Daoy (cell line): ENCODE measurements at regions not wholly inside any gene's neighbourhood (a gene's known extent, or its start where the extent isn't known, plus 50 kb on each side); places are given as distances from the start of the nearest gene placed in this dataset.
"Not testable (repeated sequence)": the region's sequence is repeated elsewhere in the genome, so short reads cannot be mapped to it uniquely, and the experiment has no call there.

Experiments used
- DNase-seq: peaks from one replicate; pipeline ENCODE4 v3.0.0-alpha.2; 2015; ENCODE audit warnings: low read depth

GRCh38 chr1:76687307-76688175, 179.7 kb upstream of the ST6GALNAC5 start:
- no peak for DNase-seq

- DNase-seq, result no peak
Measured at GRCh38 chr1:76690766-76691165, 176.5 kb upstream of the ST6GALNAC5 start.

- DNase-seq, result no peak
Measured at GRCh38 chr1:76695535-76695934, 171.7 kb upstream of the ST6GALNAC5 start.

GRCh38 chr1:76697361-76697760, 169.9 kb upstream of the ST6GALNAC5 start:
- no peak for DNase-seq

- DNase-seq, result not testable (repeated sequence)
Measured at GRCh38 chr1:76699646-76700045, 167.6 kb upstream of the ST6GALNAC5 start.

- DNase-seq, result not testable (repeated sequence)
Measured at GRCh38 chr1:76700200-76700599, 167.1 kb upstream of the ST6GALNAC5 start.

- DNase-seq, result no peak
Measured at GRCh38 chr1:76705560-76705959, 161.7 kb upstream of the ST6GALNAC5 start.

- no peak for DNase-seq
Measured at GRCh38 chr1:76713535-76713934, 153.7 kb upstream of the ST6GALNAC5 start.

GRCh38 chr1:76715474-76715873, 151.8 kb upstream of the ST6GALNAC5 start:
- DNase-seq, result no peak

- DNase-seq, result no peak
Measured at GRCh38 chr1:76723949-76724348, 143.3 kb upstream of the ST6GALNAC5 start.

GRCh38 chr1:76724816-76725215, 142.5 kb upstream of the ST6GALNAC5 start:
- DNase-seq, result no peak

GRCh38 chr1:76725864-76726619, 141.2 kb upstream of the ST6GALNAC5 start:
- no peak for DNase-seq

- no peak for DNase-seq
Measured at GRCh38 chr1:76727520-76727919, 139.8 kb upstream of the ST6GALNAC5 start.

- DNase-seq, result no peak
Measured at GRCh38 chr1:76729142-76729541, 138.1 kb upstream of the ST6GALNAC5 start.

- no peak for DNase-seq
Measured at GRCh38 chr1:76730027-76730426, 137.3 kb upstream of the ST6GALNAC5 start.

GRCh38 chr1:76738355-76738754, 128.9 kb upstream of the ST6GALNAC5 start:
- DNase-seq, result not testable (repeated sequence)

GRCh38 chr1:76740956-76741355, 126.3 kb upstream of the ST6GALNAC5 start:
- DNase-seq, result peak; percentile 19

- no peak for DNase-seq
Measured at GRCh38 chr1:76744989-76745388, 122.3 kb upstream of the ST6GALNAC5 start.

- no peak for DNase-seq
Measured at GRCh38 chr1:76746206-76746605, 121.1 kb upstream of the ST6GALNAC5 start.

- DNase-seq, result no peak
Measured at GRCh38 chr1:76754730-76755129, 112.5 kb upstream of the ST6GALNAC5 start.

GRCh38 chr1:76759171-76759860, 108.0 kb upstream of the ST6GALNAC5 start:
- DNase-seq, result no peak

GRCh38 chr1:76759950-76760349, 107.3 kb upstream of the ST6GALNAC5 start:
- DNase-seq, result peak; percentile 71
